Tibial nerve (tissue), 4 donors: ENCODE measurements at regions not wholly inside any gene's neighbourhood (a gene's known extent, or its start where the extent isn't known, plus 50 kb on each side); places are given as distances from the start of the nearest gene placed in this dataset.

Source experiments
- EP300 ChIP-seq, 2 donors: sonication (generic); formaldehyde crosslinking; IDR thresholded peaks; one replicate each; pipeline ENCODE4 v1.6.1; 2017; ENCODE audit warnings: antibody characterized with exemption in 2 of 2, mild to moderate bottlenecking in 1 of 2
- POLR2A ChIP-seq, 2 donors: fragments of 450-650 bp; IDR thresholded peaks; one replicate each; pipeline ENCODE4 v1.6.1; 2017; ENCODE audit warnings: antibody characterized with exemption in 2 of 2, mild to moderate bottlenecking in 2 of 2, moderate library complexity in 2 of 2
- TF ChIP-seq, protein P1 (sequence below), 5 experiments: fragments of 200-600 bp in 3 of 5; fragments of 450-650 bp in 2 of 5; sonication (generic) in 3 of 5; IDR thresholded peaks; one replicate each; pipeline ENCODE4 v1.5.1; 2016 to 2019; ENCODE audit warnings: antibody characterized with exemption in 5 of 5, mild to moderate bottlenecking in 3 of 5, moderate library complexity in 2 of 5

- TF ChIP-seq, protein P1, sequence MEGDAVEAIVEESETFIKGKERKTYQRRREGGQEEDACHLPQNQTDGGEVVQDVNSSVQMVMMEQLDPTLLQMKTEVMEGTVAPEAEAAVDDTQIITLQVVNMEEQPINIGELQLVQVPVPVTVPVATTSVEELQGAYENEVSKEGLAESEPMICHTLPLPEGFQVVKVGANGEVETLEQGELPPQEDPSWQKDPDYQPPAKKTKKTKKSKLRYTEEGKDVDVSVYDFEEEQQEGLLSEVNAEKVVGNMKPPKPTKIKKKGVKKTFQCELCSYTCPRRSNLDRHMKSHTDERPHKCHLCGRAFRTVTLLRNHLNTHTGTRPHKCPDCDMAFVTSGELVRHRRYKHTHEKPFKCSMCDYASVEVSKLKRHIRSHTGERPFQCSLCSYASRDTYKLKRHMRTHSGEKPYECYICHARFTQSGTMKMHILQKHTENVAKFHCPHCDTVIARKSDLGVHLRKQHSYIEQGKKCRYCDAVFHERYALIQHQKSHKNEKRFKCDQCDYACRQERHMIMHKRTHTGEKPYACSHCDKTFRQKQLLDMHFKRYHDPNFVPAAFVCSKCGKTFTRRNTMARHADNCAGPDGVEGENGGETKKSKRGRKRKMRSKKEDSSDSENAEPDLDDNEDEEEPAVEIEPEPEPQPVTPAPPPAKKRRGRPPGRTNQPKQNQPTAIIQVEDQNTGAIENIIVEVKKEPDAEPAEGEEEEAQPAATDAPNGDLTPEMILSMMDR (IDR thresholded peaks at IDR 0.05): no peak
- TF ChIP-seq EP300 (IDR thresholded peaks at IDR 0.05) (no peak), POLR2A (IDR thresholded peaks at IDR 0.05) (no peak)
Observed at GRCh38 chr4:22187203-22187820, 238.7 kb upstream of the KCNIP4 start.
